GM12878 (cell line): ENCODE measurements at regions not wholly inside any gene's neighbourhood (a gene's known extent, or its start where the extent isn't known, plus 50 kb on each side); places are given as distances from the start of the nearest gene placed in this dataset.
A peak's percentile ranks its signal among the peaks of the same experiment; 100 is the strongest.

ENCODE experiments used
- ATAC-seq: fragments of 200-7000 bp; cut with Tn5 transposase; 3 replicates; pipeline ENCODE4 v1.9.1; 2020; ENCODE audit warnings: mild to moderate bottlenecking, moderate library complexity
- BruUV-seq: library from RNA; stranded (reverse); fragments of 400-500 nt; replicated peaks from 2 replicates; lab custom pipeline; 2021; lab: Mats Ljungman, UMichigan
- CTCF ChIA-PET: fragments of 300-600 bp; sonication (Branson Sonifier 250); formaldehyde crosslinking; extraction: SDS; loops from one replicate; lab custom pipeline; 2021; ENCODE audit warnings: inconsistent platforms; lab: Yijun Ruan, JAX
- POLR2A ChIA-PET: fragments of 350-600 bp; formaldehyde crosslinking; extraction: SDS; loops from one replicate; lab custom pipeline; 2021; ENCODE audit warnings: inconsistent platforms; lab: Charles Lee
- RAD21 ChIA-PET: fragments of 300-600 bp; sonication (Branson Sonifier 250); formaldehyde crosslinking; loops from one replicate; lab custom pipeline; 2023; ENCODE audit warnings: antibody characterized with exemption; ENCODE audit not compliant: unreplicated experiment; lab: Charles Lee
- SMC1A ChIA-PET: fragments of 300-600 bp; sonication (Branson Sonifier 250); formaldehyde crosslinking; loops from one replicate; lab custom pipeline; 2023; ENCODE audit not compliant: unreplicated experiment, uncharacterized antibody; lab: Charles Lee
- DNase-seq: peaks from one replicate; pipeline ENCODE4 v3.0.0-alpha.2; 2011; ENCODE audit warnings: low read depth, low spot score
- FAIRE-seq: peaks from 3 replicates; lab custom pipeline; 2011; peaks lifted over from hg19 to GRCh38; lab: Jason Lieb, UNC
- H2AFZ ChIP-seq: 2 replicates; pipeline ENCODE4 v1.6.0; 2011; ENCODE audit warnings: low read depth, low read length, control low read depth; ENCODE audit not compliant: control insufficient read depth
- H3K27ac ChIP-seq: 2 replicates; pipeline ENCODE4 v1.5.1; 2011; ENCODE audit warnings: control low read depth; ENCODE audit not compliant: control insufficient read depth, insufficient read depth
- H3K27me3 ChIP-seq, 2 experiments: replicated peaks in 1 of 2; 2 replicates each; pipeline versions ENCODE4 v1.6.0 to v1.6.1; 2011; ENCODE audit warnings: low read length in 1 of 2; ENCODE audit not compliant: control insufficient read depth in 2 of 2, insufficient read depth in 2 of 2
- H3K36me3 ChIP-seq, 2 experiments: 2 replicates each; pipeline ENCODE4 v1.5.1; 2011; ENCODE audit warnings: low read length in 1 of 2; ENCODE audit not compliant: control insufficient read depth in 2 of 2, insufficient read depth in 2 of 2
- H3K4me1 ChIP-seq: 2 replicates; pipeline ENCODE4 v1.6.1; 2011; ENCODE audit warnings: mild to moderate bottlenecking, low read length, moderate library complexity, mixed read lengths; ENCODE audit not compliant: control insufficient read depth, insufficient read depth
- H3K4me2 ChIP-seq: 2 replicates; pipeline ENCODE4 v1.6.0; 2011; ENCODE audit warnings: control low read depth; ENCODE audit not compliant: control insufficient read depth, insufficient read depth
- H3K4me3 ChIP-seq: fragments of 200-600 bp; sonication (generic); 2 replicates; pipeline ENCODE4 v1.5.1; 2016
- H3K79me2 ChIP-seq: 2 replicates; pipeline ENCODE4 v1.6.0; 2011; ENCODE audit warnings: low read length; ENCODE audit not compliant: control insufficient read depth, insufficient read depth
- H3K9ac ChIP-seq: 2 replicates; pipeline ENCODE4 v1.8.0; 2011; ENCODE audit warnings: low read length, control low read depth, mixed read lengths; ENCODE audit not compliant: control insufficient read depth, insufficient read depth
- H3K9me3 ChIP-seq: replicated peaks from 3 replicates; pipeline ENCODE4 v1.5.1; 2011; ENCODE audit warnings: mild to moderate bottlenecking, low read length; ENCODE audit not compliant: control insufficient read depth, insufficient read depth
- H4K20me1 ChIP-seq: 2 replicates; pipeline ENCODE4 v1.6.0; 2011; ENCODE audit not compliant: control insufficient read depth, insufficient read depth
- BHLHE40 ChIP-seq, 2 experiments: fragments of 450-650 bp in 1 of 2; IDR thresholded peaks; 2 replicates each; pipeline ENCODE4 v1.6.1; 2011 to 2017; ENCODE audit warnings: low read depth in 2 of 2, borderline replicate concordance in 1 of 2, improper control_type of control experiment in 1 of 2, low read length in 1 of 2, mild to moderate bottlenecking in 1 of 2
- CHD1 ChIP-seq: IDR thresholded peaks from 2 replicates; pipeline ENCODE4 v1.6.1; 2012; ENCODE audit warnings: low read depth, low read length, improper control_type of control experiment
- CHD2 ChIP-seq: IDR thresholded peaks from 2 replicates; pipeline ENCODE4 v1.6.1; 2011; ENCODE audit warnings: low read depth, low read length, improper control_type of control experiment, borderline replicate concordance
- CREM ChIP-seq: IDR thresholded peaks from 2 replicates; pipeline ENCODE4 v1.6.1; 2014; ENCODE audit warnings: antibody characterized with exemption, low read depth
- EED ChIP-seq: sonication (generic); IDR thresholded peaks from 2 replicates; pipeline ENCODE4 v1.6.1; 2016; ENCODE audit warnings: antibody characterized with exemption, low read depth
- EP300 ChIP-seq, 2 experiments: fragments of 150-350 bp in 1 of 2; IDR thresholded peaks; 2 replicates each; pipeline ENCODE4 v1.6.1; 2011 to 2012; ENCODE audit warnings: low read depth in 2 of 2, low read length in 2 of 2, borderline replicate concordance in 1 of 2, improper control_type of control experiment in 1 of 2, inconsistent platforms in 1 of 2; ENCODE audit not compliant: control insufficient read depth in 1 of 2
- HDGF ChIP-seq: fragments of 450-650 bp; IDR thresholded peaks from 2 replicates; pipeline ENCODE4 v1.6.1; 2016; ENCODE audit warnings: antibody characterized with exemption
- MLLT1 ChIP-seq: fragments of 450-650 bp; IDR thresholded peaks from 2 replicates; pipeline ENCODE4 v1.6.1; 2016; ENCODE audit warnings: mild to moderate bottlenecking
- NFXL1 ChIP-seq: fragments of 450-650 bp; IDR thresholded peaks from 2 replicates; pipeline ENCODE4 v1.6.1; 2017; ENCODE audit warnings: antibody characterized with exemption, mild to moderate bottlenecking, borderline replicate concordance
- RELB ChIP-seq: fragments of 450-650 bp; IDR thresholded peaks from 2 replicates; pipeline ENCODE4 v1.6.1; 2017; ENCODE audit warnings: low read depth, mild to moderate bottlenecking, moderate library complexity
- SPI1 ChIP-seq: IDR thresholded peaks from 2 replicates; pipeline ENCODE4 v1.6.1; 2011; ENCODE audit warnings: low read depth, mild to moderate bottlenecking, low read length, moderate library complexity, borderline replicate concordance; ENCODE audit not compliant: insufficient read depth
- WGBS: methylation state at CpG from one replicate; pipeline ENCODE4 v1.1.6; 2016; ENCODE audit warnings: low lambda C conversion rate; ENCODE audit not compliant: insufficient replicate concordance, insufficient coverage; ENCODE audit errors: missing lambda C conversion rate; 5-methylcytosine and 5-hydroxymethylcytosine counted together
- in situ Hi-C: fragments of 300-500 bp; cut with MboI; formaldehyde crosslinking; loops from 9 replicates; pipeline ENCODE4 v1.14.3; 2018; ENCODE audit warnings: mixed read lengths
- intact Hi-C: fragments of 100-400 bp; cut with micrococcal nuclease; formaldehyde crosslinking; loops from one replicate; pipeline ENCODE4 v1.14.2; 2022; ENCODE audit not compliant: unreplicated experiment
- TF ChIP-seq, protein P1 (sequence below): IDR thresholded peaks from 2 replicates; pipeline ENCODE4 v1.6.1; 2012; ENCODE audit warnings: mild to moderate bottlenecking, low read depth, low read length

GRCh38 chr14:73786636-73787485 lies 64.8 kb upstream of the PTGR2 start:
- FAIRE-seq = no peak
- in situ Hi-C loops = no loop called here
- SMC1A ChIA-PET = interaction anchor here (0.6 to 10.7 kb wide), 12 partner anchors 11 to 104 kb away, joined by 3 to 280 read pairs (median 9); partner anchors contain the start of gene PTGR2
- no peak for DNase-seq
- POLR2A ChIA-PET = interaction anchor here (0.6 to 10.2 kb wide), 9 partner anchors 10 to 63 kb away, joined by 3 to 260 read pairs (median 8); a partner anchor contains a TSS
- H3K36me3 ChIP-seq = no peaks in the 10 kb centered on the region; a peak in 1 of 4 replicates
- peak overlapping the region; percentile 90 for H3K4me2 ChIP-seq
- H3K4me1 ChIP-seq = peaks cover 33% of the 10 kb centered on the region
- peak overlapping the region; percentile 41 for H2AFZ ChIP-seq
- peak overlapping the region; percentile 94 for H3K27ac ChIP-seq
- no TSS peak for BruUV-seq
- H3K79me2 ChIP-seq = peaks cover 64% of the 10 kb centered on the region
- no peaks in the 10 kb centered on the region for H3K27me3 ChIP-seq
- WGBS = 1% methylated on average over 78 of the region's 105 CpGs
- CTCF ChIA-PET = interaction anchor here (1.7 to 8.2 kb wide), 8 partner anchors 10 to 58 kb away, joined by 5 to 91 read pairs (median 28); a partner anchor contains a TSS
- peak overlapping the region; percentile 97 for H3K4me3 ChIP-seq
- H3K9me3 ChIP-seq = no peaks in the 10 kb centered on the region
- ATAC-seq = peak; percentile 53
- intact Hi-C loops = loop anchor here (2.0 to 5.0 kb wide), 3 partner anchors 35 to 58 kb away; no protein-coding TSS in a partner anchor
- RAD21 ChIA-PET = interaction anchor here (0.6 to 25.9 kb wide), 9 partner anchors 9 to 103 kb away, joined by 3 to 710 read pairs (median 4); partner anchors contain the start of gene PNMA1
- H4K20me1 ChIP-seq = no peaks in the 10 kb centered on the region
- peak overlapping the region; percentile 90 for H3K9ac ChIP-seq
- TF ChIP-seq BHLHE40 (IDR thresholded peaks at IDR 0.05; ENCODE audit: borderline replicate concordance in 1 of 2, low read depth in 2 of 2, low read length in 1 of 2) (peak in 1 of 2 experiments; percentile 55; a peak in 2 of 4 replicates), HDGF (no peak), CHD2 (no peak), CREM (no peak), MLLT1 (0 out of 2 replicates have a peak, but pooled peaks have one; percentile 2), EP300 (IDR thresholded peaks at IDR 0.05; ENCODE audit: borderline replicate concordance in 1 of 2, control insufficient read depth in 1 of 2, low read depth in 2 of 2, low read length in 2 of 2) (no peak), SPI1 (peak; percentile 28; the same call in 1 of the 2 replicates), EED (0 out of 2 replicates have a peak, but pooled peaks have one; percentile 25), NFXL1 (0 out of 2 replicates have a peak, but pooled peaks have one; percentile 40), RELB (peak; percentile 74; the same call in 1 of the 2 replicates), CHD1 (peak; percentile 44; the same call in 1 of the 2 replicates)
- TF ChIP-seq, protein P1, sequence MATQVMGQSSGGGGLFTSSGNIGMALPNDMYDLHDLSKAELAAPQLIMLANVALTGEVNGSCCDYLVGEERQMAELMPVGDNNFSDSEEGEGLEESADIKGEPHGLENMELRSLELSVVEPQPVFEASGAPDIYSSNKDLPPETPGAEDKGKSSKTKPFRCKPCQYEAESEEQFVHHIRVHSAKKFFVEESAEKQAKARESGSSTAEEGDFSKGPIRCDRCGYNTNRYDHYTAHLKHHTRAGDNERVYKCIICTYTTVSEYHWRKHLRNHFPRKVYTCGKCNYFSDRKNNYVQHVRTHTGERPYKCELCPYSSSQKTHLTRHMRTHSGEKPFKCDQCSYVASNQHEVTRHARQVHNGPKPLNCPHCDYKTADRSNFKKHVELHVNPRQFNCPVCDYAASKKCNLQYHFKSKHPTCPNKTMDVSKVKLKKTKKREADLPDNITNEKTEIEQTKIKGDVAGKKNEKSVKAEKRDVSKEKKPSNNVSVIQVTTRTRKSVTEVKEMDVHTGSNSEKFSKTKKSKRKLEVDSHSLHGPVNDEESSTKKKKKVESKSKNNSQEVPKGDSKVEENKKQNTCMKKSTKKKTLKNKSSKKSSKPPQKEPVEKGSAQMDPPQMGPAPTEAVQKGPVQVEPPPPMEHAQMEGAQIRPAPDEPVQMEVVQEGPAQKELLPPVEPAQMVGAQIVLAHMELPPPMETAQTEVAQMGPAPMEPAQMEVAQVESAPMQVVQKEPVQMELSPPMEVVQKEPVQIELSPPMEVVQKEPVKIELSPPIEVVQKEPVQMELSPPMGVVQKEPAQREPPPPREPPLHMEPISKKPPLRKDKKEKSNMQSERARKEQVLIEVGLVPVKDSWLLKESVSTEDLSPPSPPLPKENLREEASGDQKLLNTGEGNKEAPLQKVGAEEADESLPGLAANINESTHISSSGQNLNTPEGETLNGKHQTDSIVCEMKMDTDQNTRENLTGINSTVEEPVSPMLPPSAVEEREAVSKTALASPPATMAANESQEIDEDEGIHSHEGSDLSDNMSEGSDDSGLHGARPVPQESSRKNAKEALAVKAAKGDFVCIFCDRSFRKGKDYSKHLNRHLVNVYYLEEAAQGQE = no peak
